OCI-LY7 (cell line): ENCODE measurements at regions not wholly inside any gene's neighbourhood (a gene's known extent, or its start where the extent isn't known, plus 50 kb on each side); places are given as distances from the start of the nearest gene placed in this dataset.

Experiments used
- BruUV-seq: library from RNA; stranded (reverse); fragments of 400-500 nt; replicated peaks from 2 replicates; lab custom pipeline; 2021; lab: Mats Ljungman, UMichigan
- CTCF ChIA-PET: fragments of 300-600 bp; sonication (Branson Sonifier 250); formaldehyde crosslinking; loops from one replicate; lab custom pipeline; 2022; ENCODE audit warnings: antibody characterized with exemption; ENCODE audit not compliant: unreplicated experiment; lab: Charles Lee
- POLR2A ChIA-PET: fragments of 300-600 bp; sonication (Branson Sonifier 250); formaldehyde crosslinking; loops from one replicate; lab custom pipeline; 2022; ENCODE audit warnings: antibody characterized with exemption; lab: Charles Lee
- DNase-seq: peaks from one replicate; pipeline ENCODE4 v3.0.0-alpha.2; 2015; ENCODE audit warnings: low spot score
- H2AFZ ChIP-seq: fragments of 200-600 bp; sonication (generic), shearing (Covaris generic); 2 replicates; pipeline ENCODE4 v1.6.1; 2014; ENCODE audit warnings: mild to moderate bottlenecking, antibody characterized with exemption, low read length, moderate library complexity
- H3K27ac ChIP-seq: fragments of 200-600 bp; sonication (generic); 2 replicates; pipeline ENCODE4 v1.5.1; 2014; ENCODE audit warnings: mixed run types, low read depth, mild to moderate bottlenecking, moderate library complexity, low read length, inconsistent platforms; ENCODE audit not compliant: poor library complexity, severe bottlenecking
- H3K36me3 ChIP-seq: fragments of 200-600 bp; sonication (generic); 2 replicates; pipeline ENCODE4 v1.6.1; 2014; ENCODE audit warnings: mild to moderate bottlenecking, antibody characterized with exemption, low read length, moderate library complexity, mixed read lengths; ENCODE audit not compliant: insufficient read depth
- H3K4me1 ChIP-seq: fragments of 200-600 bp; sonication (generic); 2 replicates; pipeline ENCODE4 v1.5.1; 2014; ENCODE audit warnings: mild to moderate bottlenecking, low read length; ENCODE audit not compliant: insufficient read depth, poor library complexity, severe bottlenecking
- H3K4me2 ChIP-seq: fragments of 200-600 bp; sonication (generic); 2 replicates; pipeline ENCODE4 v1.6.1; 2014; ENCODE audit warnings: mild to moderate bottlenecking, low read length
- H3K4me3 ChIP-seq: fragments of 200-600 bp; sonication (generic); 2 replicates; pipeline ENCODE4 v1.5.1; 2014; ENCODE audit warnings: mild to moderate bottlenecking, low read depth, low read length; ENCODE audit not compliant: poor library complexity, severe bottlenecking
- H3K79me2 ChIP-seq: fragments of 200-600 bp; sonication (generic); 2 replicates; pipeline ENCODE4 v1.6.1; 2016; ENCODE audit warnings: low read depth, mild to moderate bottlenecking, low read length, moderate library complexity, mixed read lengths; ENCODE audit not compliant: insufficient read depth
- H3K9me2 ChIP-seq: fragments of 200-600 bp; sonication (generic); 2 replicates; pipeline ENCODE4 v1.6.1; 2016; ENCODE audit warnings: mild to moderate bottlenecking, low read length, mixed read lengths; ENCODE audit not compliant: insufficient read depth
- H3K9me3 ChIP-seq: fragments of 200-600 bp; sonication (generic); 2 replicates; pipeline ENCODE4 v1.6.1; 2014; ENCODE audit warnings: mild to moderate bottlenecking, mixed run types, low read length, mixed read lengths
- H4K20me1 ChIP-seq: fragments of 200-600 bp; sonication (generic); 2 replicates; pipeline ENCODE4 v1.6.1; 2014; ENCODE audit warnings: mild to moderate bottlenecking, antibody characterized with exemption, low read length, moderate library complexity, mixed read lengths; ENCODE audit not compliant: insufficient read depth
- CTCF ChIP-seq: fragments of 200-600 bp; sonication (generic); conservative IDR thresholded peaks from 2 replicates; pipeline ENCODE4 v1.5.1; 2014; ENCODE audit warnings: mild to moderate bottlenecking, antibody characterized with exemption, low read length, moderate library complexity, mixed read lengths
- EZH2phosphoT487 ChIP-seq: fragments of 200-600 bp; sonication (generic); IDR thresholded peaks from 2 replicates; pipeline ENCODE4 v1.6.1; 2018; ENCODE audit warnings: low read depth, borderline replicate concordance, mild to moderate bottlenecking, mixed run types, antibody characterized with exemption, low read length, moderate library complexity, mixed read lengths
- intact Hi-C: fragments of 100-400 bp; cut with micrococcal nuclease; formaldehyde crosslinking; loops from one replicate; pipeline ENCODE4 v1.10.0; 2022; ENCODE audit not compliant: unreplicated experiment

GRCh38 chrX:82219129-82219528, 1017.2 kb downstream of the SH3BGRL start:
- Histone ChIP-seq H3K4me3 (no peak overlapping the region), H2AFZ (no peak overlapping the region), H4K20me1 (no peaks in the 10 kb centered on the region), H3K9me3 (no peaks in the 10 kb centered on the region), H3K4me1 (no peaks in the 10 kb centered on the region), H3K9me2 (no peaks in the 10 kb centered on the region), H3K36me3 (no peaks in the 10 kb centered on the region), H3K79me2 (no peaks in the 10 kb centered on the region), H3K4me2 (no peak overlapping the region), H3K27ac (no peak overlapping the region)
- DNase-seq: no peak
- intact Hi-C loops: no loop called here
- no peak for TF ChIP-seq CTCF
- TF ChIP-seq EZH2phosphoT487: no peak
- BruUV-seq: no TSS peak
- POLR2A ChIA-PET: no interaction called here
- CTCF ChIA-PET: no interaction called here

GRCh38 chrX:82224961-82225360, 1023.1 kb downstream of the SH3BGRL start:
- BruUV-seq: no TSS peak
- no peak for DNase-seq
- no peak overlapping the region for H2AFZ ChIP-seq
- POLR2A ChIA-PET: no interaction called here
- intact Hi-C loops: no loop called here
- H3K4me3 ChIP-seq: no peak overlapping the region
- no peaks in the 10 kb centered on the region for H3K36me3 ChIP-seq
- TF ChIP-seq CTCF (no peak), EZH2phosphoT487 (no peak)
- no peaks in the 10 kb centered on the region for H3K79me2 ChIP-seq
- CTCF ChIA-PET: no interaction called here
- no peaks in the 10 kb centered on the region for H3K4me1 ChIP-seq
- H3K27ac ChIP-seq: no peak overlapping the region
- no peaks in the 10 kb centered on the region for H4K20me1 ChIP-seq
- no peaks in the 10 kb centered on the region for H3K9me3 ChIP-seq
- no peak overlapping the region for H3K4me2 ChIP-seq
- no peaks in the 10 kb centered on the region for H3K9me2 ChIP-seq

GRCh38 chrX:82230013-82230412, 1028.1 kb downstream of the SH3BGRL start:
- Histone ChIP-seq H3K4me3 (no peak overlapping the region), H3K27ac (no peak overlapping the region), H3K36me3 (no peaks in the 10 kb centered on the region), H2AFZ (no peak overlapping the region), H3K4me2 (no peak overlapping the region), H3K9me3 (no peaks in the 10 kb centered on the region), H4K20me1 (no peaks in the 10 kb centered on the region), H3K9me2 (no peaks in the 10 kb centered on the region), H3K4me1 (no peaks in the 10 kb centered on the region), H3K79me2 (no peaks in the 10 kb centered on the region)
- ChIA-PET POLR2A (no interaction called here), CTCF (no interaction called here)
- no TSS peak for BruUV-seq
- TF ChIP-seq EZH2phosphoT487: no peak
- no peak for TF ChIP-seq CTCF
- DNase-seq: no peak
- intact Hi-C loops: no loop called here
